ENCODE measurements at regions not wholly inside any gene's neighbourhood (a gene's known extent, or its start where the extent isn't known, plus 50 kb on each side); places are given as distances from the start of the nearest gene placed in this dataset.
"Not testable (repeated sequence)": the region's sequence is repeated elsewhere in the genome, so short reads cannot be mapped to it uniquely, and the experiment has no call there.

- no peak for DNase-seq
Observed at GRCh38 chr2:156955701-156956100, 301.8 kb upstream of the GALNT5 start.

GRCh38 chr2:156956161-156956560 is 301.3 kb upstream of the GALNT5 start:
- no peak for DNase-seq

GRCh38 chr2:156958374-156958773 is 299.1 kb upstream of the GALNT5 start:
- no peak for DNase-seq

GRCh38 chr2:156959481-156959880 is 298.0 kb upstream of the GALNT5 start:
- DNase-seq = no peak

- DNase-seq = no peak
Observed at GRCh38 chr2:156982615-156983014, 274.9 kb upstream of the GALNT5 start.

GRCh38 chr2:156986339-156986988 is 271.0 kb upstream of the GALNT5 start:
- DNase-seq = no peak

- DNase-seq = no peak
Observed at GRCh38 chr2:156999661-157000060, 257.8 kb upstream of the GALNT5 start.

- DNase-seq = no peak
Observed at GRCh38 chr2:157004789-157005188, 252.7 kb upstream of the GALNT5 start.

- DNase-seq = no peak
Observed at GRCh38 chr2:157015015-157015575, 242.4 kb upstream of the GALNT5 start.

GRCh38 chr2:157023264-157023663 is 234.2 kb upstream of the GALNT5 start:
- not testable (repeated sequence) for DNase-seq

- no peak for DNase-seq
Observed at GRCh38 chr2:157024129-157024528, 233.4 kb upstream of the GALNT5 start.

- DNase-seq = no peak
Observed at GRCh38 chr2:157032017-157032416, 225.5 kb upstream of the GALNT5 start.

- DNase-seq = no peak
Observed at GRCh38 chr2:157036726-157037125, 220.8 kb upstream of the GALNT5 start.

- no peak for DNase-seq
Observed at GRCh38 chr2:157043786-157044185, 213.7 kb upstream of the GALNT5 start.

GRCh38 chr2:157046396-157046795 is 211.1 kb upstream of the GALNT5 start:
- no peak for DNase-seq

- DNase-seq = no peak
Observed at GRCh38 chr2:157052685-157053224, 204.8 kb upstream of the GALNT5 start.

- no peak for DNase-seq
Observed at GRCh38 chr2:157053876-157054275, 203.6 kb upstream of the GALNT5 start.

GRCh38 chr2:157055660-157056199 is 201.8 kb upstream of the GALNT5 start:
- no peak for DNase-seq

- DNase-seq = no peak
Observed at GRCh38 chr2:157056200-157056676, 201.3 kb upstream of the GALNT5 start.

- no peak for DNase-seq
Observed at GRCh38 chr2:157058161-157058560, 199.3 kb upstream of the GALNT5 start.

GRCh38 chr2:157059036-157059435 is 198.5 kb upstream of the GALNT5 start:
- no peak for DNase-seq

- no peak for DNase-seq
Observed at GRCh38 chr2:157061799-157062198, 195.7 kb upstream of the GALNT5 start.

GRCh38 chr2:157067562-157067961 is 189.9 kb upstream of the GALNT5 start:
- no peak for DNase-seq

- DNase-seq = no peak
Observed at GRCh38 chr2:157068237-157068636, 189.3 kb upstream of the GALNT5 start.

Data from left hindlimb (tissue), 1 donor.